Prostate gland (tissue), 2 donors: ENCODE measurements at regions not wholly inside any gene's neighbourhood (a gene's known extent, or its start where the extent isn't known, plus 50 kb on each side); places are given as distances from the start of the nearest gene placed in this dataset.

ENCODE experiments used
- POLR2A ChIP-seq: fragments of 450-650 bp; IDR thresholded peaks from one replicate; pipeline ENCODE4 v1.6.1; 2016; ENCODE audit warnings: antibody characterized with exemption, mild to moderate bottlenecking
- POLR2AphosphoS5 ChIP-seq: sonication (generic); formaldehyde crosslinking; IDR thresholded peaks from one replicate; pipeline ENCODE4 v1.6.1; 2017; ENCODE audit warnings: antibody characterized with exemption
- TF ChIP-seq, protein P1 (sequence below), 4 experiments: fragments of 200-600 bp in 2 of 4; fragments of 450-650 bp in 2 of 4; sonication (generic) in 2 of 4; IDR thresholded peaks; 1 replicate in 3 of 4; 2 replicates in 1 of 4; pipeline ENCODE4 v1.5.1; 2016 to 2019; ENCODE audit warnings: antibody characterized with exemption in 4 of 4, mild to moderate bottlenecking in 2 of 4, moderate library complexity in 2 of 4

DNA sequence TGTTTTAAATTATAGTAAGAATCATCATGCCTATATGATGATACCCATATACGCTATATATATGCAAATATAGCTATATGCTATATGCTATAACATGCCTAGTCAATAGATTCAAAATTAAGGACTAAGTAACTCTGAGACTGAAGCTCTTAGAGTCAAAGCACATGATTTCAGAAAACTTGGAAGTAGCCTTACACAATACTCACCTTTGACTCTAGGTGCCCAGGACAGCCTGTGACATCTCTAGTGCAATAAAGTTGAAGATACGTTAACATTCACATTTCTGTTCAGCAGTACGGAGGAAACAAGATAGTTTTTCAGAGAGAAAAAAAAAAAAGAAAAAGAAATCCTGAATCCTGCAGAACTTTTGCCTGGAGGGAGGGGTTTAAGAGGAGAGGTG, 149.7 kb upstream of the PIK3C3 start:
- TF ChIP-seq, protein P1, sequence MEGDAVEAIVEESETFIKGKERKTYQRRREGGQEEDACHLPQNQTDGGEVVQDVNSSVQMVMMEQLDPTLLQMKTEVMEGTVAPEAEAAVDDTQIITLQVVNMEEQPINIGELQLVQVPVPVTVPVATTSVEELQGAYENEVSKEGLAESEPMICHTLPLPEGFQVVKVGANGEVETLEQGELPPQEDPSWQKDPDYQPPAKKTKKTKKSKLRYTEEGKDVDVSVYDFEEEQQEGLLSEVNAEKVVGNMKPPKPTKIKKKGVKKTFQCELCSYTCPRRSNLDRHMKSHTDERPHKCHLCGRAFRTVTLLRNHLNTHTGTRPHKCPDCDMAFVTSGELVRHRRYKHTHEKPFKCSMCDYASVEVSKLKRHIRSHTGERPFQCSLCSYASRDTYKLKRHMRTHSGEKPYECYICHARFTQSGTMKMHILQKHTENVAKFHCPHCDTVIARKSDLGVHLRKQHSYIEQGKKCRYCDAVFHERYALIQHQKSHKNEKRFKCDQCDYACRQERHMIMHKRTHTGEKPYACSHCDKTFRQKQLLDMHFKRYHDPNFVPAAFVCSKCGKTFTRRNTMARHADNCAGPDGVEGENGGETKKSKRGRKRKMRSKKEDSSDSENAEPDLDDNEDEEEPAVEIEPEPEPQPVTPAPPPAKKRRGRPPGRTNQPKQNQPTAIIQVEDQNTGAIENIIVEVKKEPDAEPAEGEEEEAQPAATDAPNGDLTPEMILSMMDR (IDR thresholded peaks at IDR 0.05), result no peak
- TF ChIP-seq POLR2A (no peak), POLR2AphosphoS5 (no peak)
